ENCODE measurements at regions not wholly inside any gene's neighbourhood (a gene's known extent, or its start where the extent isn't known, plus 50 kb on each side); places are given as distances from the start of the nearest gene placed in this dataset.
"Not testable (repeated sequence)": the region's sequence is repeated elsewhere in the genome, so short reads cannot be mapped to it uniquely, and the experiment has no call there.

- not testable (repeated sequence) for H3K36me3 ChIP-seq (ENCODE audit: control insufficient read depth in 5 of 5, insufficient read depth in 5 of 5, low read length in 5 of 5); H3K9me3 ChIP-seq (ENCODE audit: control insufficient read depth in 5 of 5, low read length in 5 of 5); H3K27ac ChIP-seq (ENCODE audit: low read depth, low read length); H3K27me3 ChIP-seq (ENCODE audit: control insufficient read depth in 5 of 5, insufficient read depth in 4 of 5, low read length in 5 of 5); H3K4me1 ChIP-seq (ENCODE audit: control insufficient read depth in 5 of 5, insufficient read depth in 5 of 5, low read length in 5 of 5); H3K9ac ChIP-seq (ENCODE audit: low read length in 5 of 5); H3K4me3 ChIP-seq (ENCODE audit: low read depth in 1 of 5, low read length in 5 of 5)
Measured at GRCh38 chr3:14272959-14273560, 94.4 kb downstream of the LSM3 start.

- H3K9me3 ChIP-seq (ENCODE audit: control insufficient read depth in 5 of 5, low read length in 5 of 5), result peaks cover 0 to under 1% (median 0%) of the 10 kb centered on the region in 5 donors
- H3K4me3 ChIP-seq (ENCODE audit: low read depth in 1 of 5, low read length in 5 of 5), result no peak overlapping the region
Measured at GRCh38 chr3:14273901-14274611, 95.4 kb downstream of the LSM3 start.

GRCh38 chr3:14274612-14274936 is 96.0 kb downstream of the LSM3 start:
- Histone ChIP-seq H3K36me3 (ENCODE audit: control insufficient read depth in 5 of 5, insufficient read depth in 5 of 5, low read length in 5 of 5) (no peaks in the 10 kb centered on the region), H3K9ac (ENCODE audit: low read length in 5 of 5) (no peak overlapping the region), H3K4me1 (ENCODE audit: control insufficient read depth in 5 of 5, insufficient read depth in 5 of 5, low read length in 5 of 5) (peaks cover 0 to 9% (median 0%) of the 10 kb centered on the region in 5 donors), H3K9me3 (ENCODE audit: control insufficient read depth in 5 of 5, low read length in 5 of 5) (no peaks in the 10 kb centered on the region), H3K4me3 (ENCODE audit: low read depth in 1 of 5, low read length in 5 of 5) (no peak overlapping the region), H3K27me3 (ENCODE audit: control insufficient read depth in 5 of 5, insufficient read depth in 4 of 5, low read length in 5 of 5) (peaks cover 0 to 19% (median 7%) of the 10 kb centered on the region in 5 donors), H3K27ac (ENCODE audit: low read depth, low read length) (no peak overlapping the region)

More at GRCh38 chr3:14273901-14274611, 95.4 kb downstream of the LSM3 start:
- Histone ChIP-seq H3K9ac (ENCODE audit: low read length in 5 of 5) (no peak overlapping the region), H3K36me3 (ENCODE audit: control insufficient read depth in 5 of 5, insufficient read depth in 5 of 5, low read length in 5 of 5) (no peaks in the 10 kb centered on the region), H3K27ac (ENCODE audit: low read depth, low read length) (no peak overlapping the region), H3K4me1 (ENCODE audit: control insufficient read depth in 5 of 5, insufficient read depth in 5 of 5, low read length in 5 of 5) (peaks cover 0 to 11% (median 0%) of the 10 kb centered on the region in 5 donors), H3K27me3 (ENCODE audit: control insufficient read depth in 5 of 5, insufficient read depth in 4 of 5, low read length in 5 of 5) (peaks cover 0 to 14% (median 7%) of the 10 kb centered on the region in 5 donors)

DNA sequence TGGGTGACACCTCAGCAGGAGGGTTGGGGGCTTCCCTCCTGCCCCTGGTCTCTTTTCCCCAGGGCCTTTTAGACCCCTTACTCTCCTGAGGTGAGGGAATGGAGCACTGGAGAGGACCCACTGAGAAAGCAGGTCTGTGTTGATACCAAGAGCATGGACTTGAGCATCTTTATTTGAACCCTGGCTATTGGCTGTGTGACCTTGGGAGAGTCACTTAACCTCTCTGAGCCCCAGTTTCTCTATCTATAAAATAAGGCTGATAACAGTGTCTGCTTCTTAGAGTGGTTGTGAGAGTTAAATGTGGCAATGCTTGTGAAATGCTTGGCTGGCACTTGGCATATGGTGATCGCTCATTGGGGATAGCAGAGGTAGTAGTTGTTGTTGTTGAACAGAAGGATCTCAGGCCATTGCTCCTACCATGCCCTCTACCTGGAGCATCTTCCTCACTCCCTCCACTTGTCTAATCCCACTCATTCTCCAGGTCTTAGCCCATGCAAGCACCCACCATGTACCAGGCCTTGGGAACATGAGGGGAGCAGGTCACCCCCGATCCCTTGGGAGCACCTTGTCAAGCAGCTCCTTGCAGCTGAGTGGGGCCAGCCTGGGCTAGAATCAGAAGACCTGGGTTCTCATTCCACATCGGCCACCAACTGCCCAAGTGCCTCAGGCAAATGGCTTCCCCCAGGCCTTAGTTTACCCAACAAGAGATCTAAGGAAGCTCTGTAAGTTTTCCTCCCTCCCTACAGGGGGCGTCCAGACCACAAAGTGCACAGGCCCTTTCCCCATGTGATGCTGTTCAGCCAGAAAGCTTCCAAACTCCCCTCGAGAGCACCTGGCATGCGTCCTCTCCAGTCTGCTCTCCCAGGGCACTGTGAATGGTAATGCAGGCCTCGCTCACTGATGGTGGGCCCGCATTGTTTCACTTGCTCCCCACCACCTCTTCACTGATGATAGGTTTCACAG is 96.7 kb downstream of the LSM3 start:
- Histone ChIP-seq H3K9ac (ENCODE audit: low read length in 5 of 5) (no peak overlapping the region), H3K9me3 (ENCODE audit: control insufficient read depth in 5 of 5, low read length in 5 of 5) (no peaks in the 10 kb centered on the region), H3K4me1 (ENCODE audit: control insufficient read depth in 5 of 5, insufficient read depth in 5 of 5, low read length in 5 of 5) (peaks cover 0 to 6% (median 0%) of the 10 kb centered on the region in 5 donors), H3K27ac (ENCODE audit: low read depth, low read length) (no peak overlapping the region), H3K4me3 (ENCODE audit: low read depth in 1 of 5, low read length in 5 of 5) (no peak overlapping the region), H3K27me3 (ENCODE audit: control insufficient read depth in 5 of 5, insufficient read depth in 4 of 5, low read length in 5 of 5) (peaks cover 0 to 19% (median 7%) of the 10 kb centered on the region in 5 donors), H3K36me3 (ENCODE audit: control insufficient read depth in 5 of 5, insufficient read depth in 5 of 5, low read length in 5 of 5) (no peaks in the 10 kb centered on the region)

DNA sequence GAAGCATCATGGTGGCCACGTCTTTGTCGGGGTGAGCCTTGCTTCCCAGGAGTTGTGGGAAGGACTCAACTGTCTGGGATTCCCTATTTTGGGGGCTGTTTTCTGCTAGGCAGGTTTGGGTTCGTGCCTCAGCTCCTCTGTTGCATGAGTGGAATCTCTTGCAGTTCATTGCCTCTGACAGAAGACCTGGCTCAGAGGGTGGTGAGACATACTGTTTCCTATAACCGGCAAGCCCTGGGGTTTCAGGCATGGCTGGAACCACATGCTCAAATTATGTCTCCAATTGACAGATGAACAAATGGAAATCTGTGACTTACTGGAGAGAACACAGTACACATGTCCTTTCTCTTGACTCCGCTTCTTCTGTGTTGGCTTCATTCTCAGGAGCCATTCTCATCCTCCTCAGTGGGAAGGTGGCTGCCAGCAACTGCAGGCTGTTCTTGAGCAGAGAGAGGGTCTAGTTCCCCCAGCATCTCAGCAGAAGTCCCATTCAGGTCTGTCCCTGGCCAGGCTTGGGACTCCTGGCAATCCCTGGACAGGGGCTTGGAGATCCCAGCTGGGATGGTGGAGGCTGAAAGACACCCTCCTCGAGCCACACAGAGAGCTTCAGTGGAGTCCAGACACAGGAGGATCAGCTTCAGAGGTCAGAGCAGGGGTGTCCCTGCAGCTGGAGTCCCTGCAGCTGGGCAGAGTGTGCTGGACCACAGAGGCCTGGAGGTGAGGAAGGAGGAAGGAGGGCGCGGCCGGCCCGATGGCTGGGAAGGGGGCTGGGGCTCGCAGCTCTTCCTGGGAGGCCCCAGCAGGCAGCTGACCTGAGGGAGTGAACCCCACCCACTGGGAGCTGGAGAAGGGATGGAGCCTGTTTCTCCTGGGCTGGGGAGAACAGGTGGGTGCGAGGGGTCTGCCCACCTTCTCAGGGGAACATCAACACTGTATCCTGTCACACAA is 97.6 kb downstream of the LSM3 start:
- Histone ChIP-seq H3K36me3 (ENCODE audit: control insufficient read depth in 5 of 5, insufficient read depth in 5 of 5, low read length in 5 of 5) (no peaks in the 10 kb centered on the region), H3K9me3 (ENCODE audit: control insufficient read depth in 5 of 5, low read length in 5 of 5) (no peaks in the 10 kb centered on the region), H3K27ac (ENCODE audit: low read depth, low read length) (no peak overlapping the region), H3K27me3 (ENCODE audit: control insufficient read depth in 5 of 5, insufficient read depth in 4 of 5, low read length in 5 of 5) (peaks cover 0 to 19% (median 7%) of the 10 kb centered on the region in 5 donors), H3K4me1 (ENCODE audit: control insufficient read depth in 5 of 5, insufficient read depth in 5 of 5, low read length in 5 of 5) (peaks cover 0 to 6% (median 0%) of the 10 kb centered on the region in 5 donors), H3K9ac (ENCODE audit: low read length in 5 of 5) (no peak overlapping the region), H3K4me3 (ENCODE audit: low read depth in 1 of 5, low read length in 5 of 5) (no peak overlapping the region)

- no peak overlapping the region for H3K27ac ChIP-seq (ENCODE audit: low read depth, low read length)
- H3K27me3 ChIP-seq (ENCODE audit: control insufficient read depth in 5 of 5, insufficient read depth in 4 of 5, low read length in 5 of 5), result peaks cover 0 to 19% (median 7%) of the 10 kb centered on the region in 5 donors
- H3K4me1 ChIP-seq (ENCODE audit: control insufficient read depth in 5 of 5, insufficient read depth in 5 of 5, low read length in 5 of 5), result peaks cover 0 to 6% (median 0%) of the 10 kb centered on the region in 5 donors
- no peaks in the 10 kb centered on the region for H3K9me3 ChIP-seq (ENCODE audit: control insufficient read depth in 5 of 5, low read length in 5 of 5)
- no peaks in the 10 kb centered on the region for H3K36me3 ChIP-seq (ENCODE audit: control insufficient read depth in 5 of 5, insufficient read depth in 5 of 5, low read length in 5 of 5)
- H3K4me3 ChIP-seq (ENCODE audit: low read depth in 1 of 5, low read length in 5 of 5), result no peak overlapping the region
- no peak overlapping the region for H3K9ac ChIP-seq (ENCODE audit: low read length in 5 of 5)
Measured at GRCh38 chr3:14277557-14277956, 98.9 kb downstream of the LSM3 start.

DNA sequence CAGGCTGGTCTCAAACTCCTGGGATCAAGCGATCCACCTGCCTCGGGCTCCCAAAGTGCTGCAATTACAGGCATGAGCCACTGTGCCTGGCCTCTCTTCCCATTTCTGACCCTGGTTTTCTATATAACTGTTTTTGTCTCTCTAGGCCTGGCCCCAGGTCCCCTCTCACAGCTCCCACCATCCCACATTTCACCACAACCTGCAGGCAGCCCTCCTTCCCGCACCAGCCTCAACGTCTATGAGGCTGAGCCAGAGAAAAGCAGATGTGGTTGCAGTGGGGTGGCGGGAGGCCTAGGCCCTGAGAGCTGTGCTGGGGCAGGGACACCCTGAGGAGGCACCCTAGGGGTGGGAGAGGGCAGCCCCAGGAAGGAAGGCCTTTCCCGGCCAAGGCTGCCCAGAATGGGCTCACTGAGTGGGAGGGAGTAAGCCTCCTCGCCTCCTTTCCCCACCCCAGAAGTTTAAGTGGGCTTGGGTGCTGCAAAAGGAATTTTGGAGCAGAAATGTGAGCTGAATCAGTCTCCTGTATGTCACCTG is 99.7 kb downstream of the LSM3 start:
- Histone ChIP-seq H3K27me3 (ENCODE audit: control insufficient read depth in 5 of 5, insufficient read depth in 4 of 5, low read length in 5 of 5) (peaks cover 0 to 19% (median 8%) of the 10 kb centered on the region in 5 donors), H3K36me3 (ENCODE audit: control insufficient read depth in 5 of 5, insufficient read depth in 5 of 5, low read length in 5 of 5) (no peaks in the 10 kb centered on the region), H3K9me3 (ENCODE audit: control insufficient read depth in 5 of 5, low read length in 5 of 5) (peaks cover 0 to 2% (median 0%) of the 10 kb centered on the region in 5 donors), H3K4me3 (ENCODE audit: low read depth in 1 of 5, low read length in 5 of 5) (no peak overlapping the region), H3K27ac (ENCODE audit: low read depth, low read length) (no peak overlapping the region), H3K4me1 (ENCODE audit: control insufficient read depth in 5 of 5, insufficient read depth in 5 of 5, low read length in 5 of 5) (peaks cover 0 to 6% (median 0%) of the 10 kb centered on the region in 5 donors), H3K9ac (ENCODE audit: low read length in 5 of 5) (no peak overlapping the region)

DNA sequence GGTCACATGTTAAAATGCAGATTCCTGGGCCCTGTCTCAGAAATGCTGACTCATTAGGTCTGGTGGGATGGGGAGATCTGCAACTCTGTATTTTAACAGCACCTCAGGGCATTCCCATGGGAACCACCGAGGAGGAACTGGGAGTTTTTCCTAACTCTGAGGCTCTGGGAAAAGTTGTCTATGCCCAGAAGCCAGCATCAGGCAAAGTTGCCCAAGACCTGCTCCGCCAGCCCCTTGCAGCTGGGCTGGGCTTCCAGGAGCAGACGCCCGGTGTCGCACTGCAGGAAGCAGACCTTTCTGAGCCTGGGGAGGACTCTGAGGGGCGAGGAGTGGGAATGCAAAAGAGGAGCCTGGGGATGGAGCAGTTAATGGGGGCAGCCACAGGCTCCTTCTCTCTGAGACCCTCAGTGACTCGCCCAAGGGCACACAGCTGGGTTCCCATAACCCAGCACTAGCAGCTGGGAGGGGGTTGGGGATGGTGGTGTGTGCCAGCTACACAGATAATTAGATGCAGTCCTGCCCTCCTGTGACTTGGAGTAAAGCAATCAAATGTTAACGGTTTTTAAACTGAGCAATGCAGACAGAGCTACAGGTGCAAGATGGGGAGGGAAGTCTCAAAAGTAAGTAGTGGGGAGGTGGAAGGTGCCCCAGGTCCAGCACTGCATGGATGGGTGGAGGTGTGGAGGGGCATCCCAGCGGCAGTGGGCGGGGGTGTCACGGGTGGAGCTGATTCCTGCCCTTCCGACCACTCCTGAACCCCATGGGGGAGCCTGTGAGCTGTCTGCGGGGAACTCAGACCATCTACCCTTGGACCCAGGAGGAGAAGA is 100.4 kb downstream of the LSM3 start:
- Histone ChIP-seq H3K4me3 (ENCODE audit: low read depth in 1 of 5, low read length in 5 of 5) (no peak overlapping the region), H3K4me1 (ENCODE audit: control insufficient read depth in 5 of 5, insufficient read depth in 5 of 5, low read length in 5 of 5) (peaks cover 0 to 6% (median 0%) of the 10 kb centered on the region in 5 donors), H3K9ac (ENCODE audit: low read length in 5 of 5) (no peak overlapping the region), H3K36me3 (ENCODE audit: control insufficient read depth in 5 of 5, insufficient read depth in 5 of 5, low read length in 5 of 5) (no peaks in the 10 kb centered on the region), H3K9me3 (ENCODE audit: control insufficient read depth in 5 of 5, low read length in 5 of 5) (peaks cover 0 to 2% (median 0%) of the 10 kb centered on the region in 5 donors), H3K27ac (ENCODE audit: low read depth, low read length) (no peak overlapping the region), H3K27me3 (ENCODE audit: control insufficient read depth in 5 of 5, insufficient read depth in 4 of 5, low read length in 5 of 5) (peaks cover 0 to 18% (median 9%) of the 10 kb centered on the region in 5 donors)
